H1 (cell line): ENCODE measurements at regions not wholly inside any gene's neighbourhood (a gene's known extent, or its start where the extent isn't known, plus 50 kb on each side); places are given as distances from the start of the nearest gene placed in this dataset.
"Not testable (repeated sequence)": the region's sequence is repeated elsewhere in the genome, so short reads cannot be mapped to it uniquely, and the experiment has no call there.

Experiments
- CTCF ChIA-PET: fragments of 300-600 bp; sonication (Branson Sonifier 250); formaldehyde crosslinking; loops from one replicate; lab custom pipeline; 2021; ENCODE audit not compliant: partially characterized antibody; lab: Charles Lee
- POLR2A ChIA-PET: fragments of 300-600 bp; sonication (Branson Sonifier 250); formaldehyde crosslinking; loops from one replicate; lab custom pipeline; 2021; ENCODE audit warnings: inconsistent platforms; ENCODE audit not compliant: partially characterized antibody; lab: Charles Lee
- DNase-seq, 2 experiments: peaks; one replicate each; pipeline versions ENCODE4 v3.0.0 to v3.0.0-alpha.2; 2010 to 2022; ENCODE audit warnings: low spot score in 2 of 2, low read depth in 1 of 2, mixed read lengths in 1 of 2
- FAIRE-seq: peaks from 2 replicates; lab custom pipeline; 2011; peaks lifted over from hg19 to GRCh38; lab: Jason Lieb, UNC
- H2AFZ ChIP-seq: 2 replicates; pipeline ENCODE4 v1.8.1; 2012; ENCODE audit warnings: low read length, inconsistent platforms
- H2AK5ac ChIP-seq: 2 replicates; pipeline ENCODE4 v1.6.1; 2013; ENCODE audit warnings: low read depth, low read length
- H2BK120ac ChIP-seq: replicated peaks from 2 replicates; pipeline ENCODE3; 2013; ENCODE audit warnings: low read depth, low read length, inconsistent platforms
- H2BK12ac ChIP-seq: 2 replicates; pipeline ENCODE4 v1.6.1; 2013; ENCODE audit warnings: low read depth, low read length
- H2BK15ac ChIP-seq: 2 replicates; pipeline ENCODE4 v1.6.1; 2013; ENCODE audit warnings: low read length
- H2BK20ac ChIP-seq: 2 replicates; pipeline ENCODE4 v1.6.1; 2013; ENCODE audit warnings: low read length
- H2BK5ac ChIP-seq: 2 replicates; pipeline ENCODE4 v1.6.1; 2013; ENCODE audit warnings: low read depth, low read length
- H3K14ac ChIP-seq: 2 replicates; pipeline ENCODE4 v1.6.1; 2013; ENCODE audit warnings: inconsistent platforms; ENCODE audit not compliant: insufficient read length
- H3K18ac ChIP-seq: 2 replicates; pipeline ENCODE4 v1.6.1; 2013; ENCODE audit warnings: low read length; ENCODE audit errors: extremely low read depth
- H3K23ac ChIP-seq: 2 replicates; pipeline ENCODE4 v1.6.1; 2013; ENCODE audit warnings: inconsistent platforms; ENCODE audit not compliant: insufficient read length
- H3K23me2 ChIP-seq: 2 replicates; pipeline ENCODE4 v1.6.1; 2013; ENCODE audit warnings: low read depth, low read length
- H3K27ac ChIP-seq: 2 replicates; pipeline ENCODE4 v1.6.1; 2011; ENCODE audit warnings: low read depth, low read length, inconsistent platforms
- H3K27me3 ChIP-seq, 4 experiments: replicated peaks in 1 of 4; 1 replicate in 1 of 4; 2 replicates in 3 of 4; pipeline versions ENCODE4 v1.6.1 to v1.8.1; 2011 to 2013; ENCODE audit warnings: low read length in 3 of 4, mild to moderate bottlenecking in 3 of 4, inconsistent platforms in 2 of 4, mixed read lengths in 2 of 4, moderate library complexity in 1 of 4; ENCODE audit not compliant: control insufficient read depth in 3 of 4, insufficient read depth in 3 of 4; ENCODE audit errors: extremely low read depth in 1 of 4
- H3K36me3 ChIP-seq, 4 experiments: 2 replicates each; pipeline versions ENCODE4 v1.6.1 to v1.8.1; 2011 to 2013; ENCODE audit warnings: mild to moderate bottlenecking in 4 of 4, low read length in 3 of 4, moderate library complexity in 2 of 4, control low read depth in 1 of 4, inconsistent platforms in 1 of 4; ENCODE audit not compliant: insufficient read depth in 4 of 4, control insufficient read depth in 2 of 4
- H3K4ac ChIP-seq: replicated peaks from 2 replicates; pipeline ENCODE3; 2013; ENCODE audit warnings: low read length, low read depth, mixed read lengths, inconsistent platforms; ENCODE audit not compliant: insufficient read length
- H3K4me1 ChIP-seq, 4 experiments: replicated peaks in 1 of 4; 1 replicate in 1 of 4; 2 replicates in 3 of 4; pipeline versions ENCODE4 v1.6.1 to v1.8.1; 2011 to 2013; ENCODE audit warnings: low read length in 3 of 4, inconsistent platforms in 2 of 4, mixed read lengths in 1 of 4; ENCODE audit not compliant: insufficient read depth in 4 of 4, control insufficient read depth in 3 of 4
- H3K4me2 ChIP-seq, 2 experiments: 2 replicates each; pipeline versions ENCODE4 v1.6.1 to v1.8.1; 2011 to 2013; ENCODE audit warnings: low read depth in 2 of 2, low read length in 2 of 2, control low read depth in 1 of 2, inconsistent platforms in 1 of 2, mild to moderate bottlenecking in 1 of 2; ENCODE audit not compliant: insufficient read depth in 1 of 2
- H3K4me3 ChIP-seq, 4 experiments: fragments of 200-600, 300-600 bp in 1 of 4; sonication (generic), shearing (Covaris generic), sonication (Bioruptor Twin) in 1 of 4; 2 replicates each; pipeline versions ENCODE4 v1.5.1 to v1.8.1; 2011 to 2016; ENCODE audit warnings: low read length in 4 of 4, low read depth in 3 of 4, control low read depth in 2 of 4, inconsistent platforms in 2 of 4, mild to moderate bottlenecking in 2 of 4, mixed read lengths in 1 of 4, moderate library complexity in 1 of 4; ENCODE audit not compliant: insufficient read depth in 2 of 4; ENCODE audit errors: extremely low read depth in 1 of 4
- H3K56ac ChIP-seq: replicated peaks from 2 replicates; pipeline ENCODE3; 2013; ENCODE audit warnings: low read depth, mild to moderate bottlenecking, mixed read lengths, low read length, inconsistent platforms; ENCODE audit not compliant: insufficient read length
- H3K79me1 ChIP-seq: 2 replicates; pipeline ENCODE4 v1.6.1; 2013; ENCODE audit warnings: low read depth, low read length, control low read depth
- H3K79me2 ChIP-seq, 2 experiments: 2 replicates each; pipeline versions ENCODE4 v1.6.1 to v1.8.1; 2012 to 2013; ENCODE audit warnings: low read length in 2 of 2, mild to moderate bottlenecking in 2 of 2, inconsistent platforms in 1 of 2; ENCODE audit not compliant: insufficient read depth in 2 of 2, control insufficient read depth in 1 of 2
- H3K9ac ChIP-seq, 4 experiments: replicated peaks in 1 of 4; 1 replicate in 1 of 4; 2 replicates in 3 of 4; pipeline versions ENCODE4 v1.6.1 to v1.8.1; 2011 to 2013; ENCODE audit warnings: low read depth in 3 of 4, low read length in 3 of 4, control low read depth in 2 of 4, mild to moderate bottlenecking in 2 of 4, moderate library complexity in 2 of 4, inconsistent platforms in 1 of 4; ENCODE audit errors: extremely low read depth in 1 of 4
- H3K9me3 ChIP-seq, 2 experiments: 2 replicates each; pipeline versions ENCODE4 v1.6.1 to v1.8.1; 2012 to 2013; ENCODE audit warnings: mild to moderate bottlenecking in 2 of 2, moderate library complexity in 2 of 2, control low read depth in 1 of 2, inconsistent platforms in 1 of 2, low read depth in 1 of 2, low read length in 1 of 2, mixed read lengths in 1 of 2; ENCODE audit not compliant: insufficient read depth in 2 of 2
- H4K20me1 ChIP-seq, 2 experiments: replicated peaks in 1 of 2; 2 replicates each; pipeline versions ENCODE3 to v1.8.1; 2011 to 2013; ENCODE audit warnings: inconsistent platforms in 2 of 2, low read length in 2 of 2, mild to moderate bottlenecking in 1 of 2; ENCODE audit not compliant: insufficient read depth in 2 of 2, control insufficient read depth in 1 of 2
- H4K5ac ChIP-seq: 2 replicates; pipeline ENCODE4 v1.6.1; 2013; ENCODE audit warnings: low read length, low read depth, mixed read lengths, inconsistent platforms; ENCODE audit not compliant: insufficient read length
- H4K8ac ChIP-seq: 2 replicates; pipeline ENCODE4 v1.8.0; 2013; ENCODE audit warnings: mild to moderate bottlenecking, moderate library complexity, low read length, inconsistent platforms; ENCODE audit not compliant: insufficient read depth; ENCODE audit errors: extremely low read depth
- H4K91ac ChIP-seq: replicated peaks from 2 replicates; pipeline ENCODE3; 2013; ENCODE audit warnings: low read length, mixed read lengths, inconsistent platforms; ENCODE audit not compliant: insufficient read length
- WGBS, 2 experiments: shearing (Covaris generic) in 1 of 2; methylation state at CpG; one replicate each; pipeline versions ENCODE4 v1.1.6 to v1.1.7; 2013 to 2015; ENCODE audit warnings: low lambda C conversion rate in 2 of 2, mixed read lengths in 2 of 2, inconsistent platforms in 1 of 2, low coverage in 1 of 2, missing lambda C conversion rate in 1 of 2; ENCODE audit not compliant: insufficient replicate concordance in 2 of 2, insufficient coverage in 1 of 2, insufficient read length in 1 of 2; ENCODE audit errors: extremely low coverage in 1 of 2, missing lambda C conversion rate in 1 of 2; 5-methylcytosine and 5-hydroxymethylcytosine counted together

GRCh38 chr10:117430535-117430934 is 55.3 kb upstream of the PDZD8 start:
- H4K8ac ChIP-seq, H2BK5ac ChIP-seq, H2BK12ac ChIP-seq, FAIRE-seq, H3K18ac ChIP-seq, H2BK15ac ChIP-seq, H3K9ac ChIP-seq, H3K27ac ChIP-seq, H3K4me1 ChIP-seq, H3K4me3 ChIP-seq, H3K23me2 ChIP-seq, H3K36me3 ChIP-seq, H3K56ac ChIP-seq, H2AK5ac ChIP-seq, H3K79me2 ChIP-seq, H4K5ac ChIP-seq, H3K4me2 ChIP-seq, H3K9me3 ChIP-seq, H3K27me3 ChIP-seq, DNase-seq, H4K20me1 ChIP-seq, H3K23ac ChIP-seq, H2BK20ac ChIP-seq, H2AFZ ChIP-seq, H4K91ac ChIP-seq, H3K4ac ChIP-seq, H2BK120ac ChIP-seq, POLR2A ChIA-PET, H3K14ac ChIP-seq, H3K79me1 ChIP-seq: not testable (repeated sequence)
- CTCF ChIA-PET, result interaction anchor here (1.0 to 9.8 kb wide), 7 partner anchors 12 to 256 kb away, joined by 3 to 132 read pairs (median 6); no protein-coding TSS in a partner anchor
- WGBS, 2 experiments, result 83% methylated on average over 2 of the region's 2 CpGs; no CpG with 5 or more reads in 1 of the 2 experiments
